ENCODE measurements at regions not wholly inside any gene's neighbourhood (a gene's known extent, or its start where the extent isn't known, plus 50 kb on each side); places are given as distances from the start of the nearest gene placed in this dataset.
"Not testable (repeated sequence)": the region's sequence is repeated elsewhere in the genome, so short reads cannot be mapped to it uniquely, and the experiment has no call there.

DNA sequence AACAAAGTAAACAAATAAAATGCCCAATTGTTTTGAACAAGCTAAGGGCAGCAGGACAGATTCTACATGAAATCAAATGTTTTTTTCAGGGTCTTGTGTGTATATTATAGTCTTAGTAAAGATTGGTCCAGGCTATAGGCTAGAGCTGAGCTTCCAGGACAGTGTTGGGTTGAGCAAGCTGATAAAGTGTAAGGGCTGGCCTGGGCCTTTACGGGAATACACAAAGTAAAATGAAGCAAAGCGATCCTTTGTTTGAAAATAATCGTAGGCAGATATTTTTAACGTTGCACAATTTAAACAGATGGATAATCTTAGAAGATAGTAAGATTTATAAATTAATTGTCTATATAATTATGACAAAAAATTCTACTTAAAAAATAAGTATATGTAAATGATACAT lies 1204.6 kb downstream of the OTOL1 start:
- 83 to 95% (median 86%) methylated on average over 4 of the region's 4 CpGs for WGBS, 5 donors
- no peaks in the 10 kb centered on the region for H3K9me3 ChIP-seq
- no peak overlapping the region for H3K27ac ChIP-seq
- no peak for DNase-seq
- no peak overlapping the region for H3K4me3 ChIP-seq
- no peaks in the 10 kb centered on the region for H3K36me3 ChIP-seq
- TF ChIP-seq CTCF (IDR thresholded peaks at IDR 0.05) (no peak), EP300 (IDR thresholded peaks at IDR 0.05) (no peak), POLR2AphosphoS5 (IDR thresholded peaks at IDR 0.05) (no peak), POLR2A (IDR thresholded peaks at IDR 0.05) (no peak)
- no peaks in the 10 kb centered on the region for H3K4me1 ChIP-seq
- H3K27me3 ChIP-seq, result no peaks in the 10 kb centered on the region
- intact Hi-C loops (cut with DNase I; ENCODE audit: low total_unique reads), result no loop called here

- no peaks in the 10 kb centered on the region for H3K9me3 ChIP-seq
- no peaks in the 10 kb centered on the region for H3K36me3 ChIP-seq
- H3K27ac ChIP-seq, result no peak overlapping the region
- no peaks in the 10 kb centered on the region for H3K4me1 ChIP-seq
- WGBS, 5 donors, result 83 to 100% (median 92%) methylated on average over 6 to 31 of the region's 31 CpGs
- no peaks in the 10 kb centered on the region for H3K27me3 ChIP-seq
- intact Hi-C loops (cut with DNase I; ENCODE audit: low total_unique reads), result no loop called here
- no peak for DNase-seq
- TF ChIP-seq EP300 (IDR thresholded peaks at IDR 0.05) (no peak), CTCF (IDR thresholded peaks at IDR 0.05) (no peak), POLR2AphosphoS5 (IDR thresholded peaks at IDR 0.05) (no peak), POLR2A (IDR thresholded peaks at IDR 0.05) (no peak)
- H3K4me3 ChIP-seq, result no peak overlapping the region
These were observed 1206.3 kb downstream of the OTOL1 start for GRCh38 chr3:162702768-162703385.

DNA sequence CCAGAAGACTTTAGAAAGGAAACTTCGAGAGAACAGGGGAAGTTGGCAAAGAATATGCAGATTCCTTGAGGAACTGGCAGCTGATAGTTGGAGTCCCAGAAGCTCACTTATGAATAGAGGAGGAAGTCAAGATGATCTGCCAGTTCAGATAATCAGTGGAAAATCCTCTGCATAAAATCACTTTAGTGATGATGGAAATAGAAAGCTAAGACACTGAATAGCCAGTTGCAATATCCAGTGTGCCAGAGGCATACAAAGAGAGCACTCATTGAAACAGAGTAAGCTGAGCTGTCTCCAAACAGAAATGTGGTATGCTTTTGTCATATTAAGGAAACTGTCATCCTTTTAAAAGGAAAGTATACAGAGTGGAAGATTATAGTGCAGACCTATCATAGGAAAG lies 1207.6 kb downstream of the OTOL1 start:
- Histone ChIP-seq H3K27me3 (no peaks in the 10 kb centered on the region), H3K36me3 (no peaks in the 10 kb centered on the region), H3K9me3 (no peaks in the 10 kb centered on the region), H3K27ac (no peak overlapping the region), H3K4me1 (peaks cover 0 to 8% (median 0%) of the 10 kb centered on the region in 4 donors), H3K4me3 (no peak overlapping the region)
- intact Hi-C loops (cut with DNase I; ENCODE audit: low total_unique reads), result no loop called here
- DNase-seq, result peak in 1 of 2 donors; percentile 22
- 31 to 60% (median 44%) methylated on average over 1 of the region's 1 CpG for WGBS, 5 donors
- no peak for TF ChIP-seq CTCF (IDR thresholded peaks at IDR 0.05)
- TF ChIP-seq POLR2AphosphoS5 (IDR thresholded peaks at IDR 0.05), result no peak
- TF ChIP-seq POLR2A (IDR thresholded peaks at IDR 0.05), result no peak
- no peak for TF ChIP-seq EP300 (IDR thresholded peaks at IDR 0.05)

- H3K27me3 ChIP-seq, result no peaks in the 10 kb centered on the region
- no peaks in the 10 kb centered on the region for H3K36me3 ChIP-seq
- DNase-seq, result no peak
- intact Hi-C loops (cut with DNase I; ENCODE audit: low total_unique reads), result no loop called here
- H3K9me3 ChIP-seq, result peaks cover 0 to under 1% (median 0%) of the 10 kb centered on the region in 4 donors
- no peak overlapping the region for H3K4me3 ChIP-seq
- TF ChIP-seq EP300 (IDR thresholded peaks at IDR 0.05) (no peak), POLR2AphosphoS5 (IDR thresholded peaks at IDR 0.05) (no peak), POLR2A (IDR thresholded peaks at IDR 0.05) (no peak), CTCF (IDR thresholded peaks at IDR 0.05) (no peak)
- H3K4me1 ChIP-seq, result peaks cover 0 to 8% (median 0%) of the 10 kb centered on the region in 4 donors
- WGBS, 5 donors, result 64 to 75% (median 69%) methylated on average over 5 of the region's 5 CpGs
- no peak overlapping the region for H3K27ac ChIP-seq
These were observed 1208.3 kb downstream of the OTOL1 start for GRCh38 chr3:162704799-162705385.

GRCh38 chr3:162708394-162708793 lies 1211.8 kb downstream of the OTOL1 start:
- H3K27ac ChIP-seq; DNase-seq; H3K4me3 ChIP-seq; H3K9me3 ChIP-seq; H3K4me1 ChIP-seq; H3K27me3 ChIP-seq; intact Hi-C loops (cut with DNase I; ENCODE audit: low total_unique reads); H3K36me3 ChIP-seq: not testable (repeated sequence)
- 92 to 96% (median 93%) methylated on average over 2 of the region's 2 CpGs for WGBS, 5 donors

- not testable (repeated sequence) for H3K27ac ChIP-seq, DNase-seq
These were observed 1212.5 kb downstream of the OTOL1 start for GRCh38 chr3:162708942-162709706.

More at GRCh38 chr3:162708942-162709706, 1212.5 kb downstream of the OTOL1 start:
- WGBS, 5 donors, result 70 to 90% (median 84%) methylated on average over 15 of the region's 15 CpGs
- H3K36me3 ChIP-seq; H3K4me3 ChIP-seq; intact Hi-C loops (cut with DNase I; ENCODE audit: low total_unique reads); H3K27me3 ChIP-seq; H3K9me3 ChIP-seq; H3K4me1 ChIP-seq: not testable (repeated sequence)
